Activated naive CD4-positive, alpha-beta T cell treated with anti-CD3 and anti-CD28 coated beads for 36 hours (primary cell): ENCODE measurements at regions not wholly inside any gene's neighbourhood (a gene's known extent, or its start where the extent isn't known, plus 50 kb on each side); places are given as distances from the start of the nearest gene placed in this dataset.

Source experiments
- CTCF ChIA-PET: fragments of 350-600 bp; sonication (Branson Sonifier 250); formaldehyde crosslinking; loops from one replicate; lab custom pipeline; 2021; ENCODE audit warnings: antibody characterized with exemption; lab: Charles Lee
- DNase-seq: peaks from one replicate; pipeline ENCODE4 v3.0.0-alpha.2; 2020
- H3K27ac Mint-ChIP-seq: one replicate; pipeline ENCODE4 v1.8.0; 2021; ENCODE audit warnings: mild to moderate bottlenecking, mixed read lengths
- H3K27me3 Mint-ChIP-seq: one replicate; pipeline ENCODE4 v1.8.0; 2021; ENCODE audit warnings: low read depth, mixed read lengths
- H3K36me3 Mint-ChIP-seq: one replicate; pipeline ENCODE4 v1.8.0; 2021; ENCODE audit warnings: low read depth, mixed read lengths
- H3K4me1 Mint-ChIP-seq: one replicate; pipeline ENCODE4 v1.8.0; 2021; ENCODE audit warnings: low read depth, mixed read lengths
- H3K4me3 Mint-ChIP-seq: one replicate; pipeline ENCODE4 v1.8.0; 2021; ENCODE audit warnings: mild to moderate bottlenecking, moderate library complexity, mixed read lengths
- H3K9me3 Mint-ChIP-seq: one replicate; pipeline ENCODE4 v1.8.0; 2021; ENCODE audit warnings: mixed read lengths
- intact Hi-C: fragments of 100-400 bp; cut with micrococcal nuclease; formaldehyde crosslinking; loops from one replicate; pipeline ENCODE4 v1.15.1; 2023

DNA sequence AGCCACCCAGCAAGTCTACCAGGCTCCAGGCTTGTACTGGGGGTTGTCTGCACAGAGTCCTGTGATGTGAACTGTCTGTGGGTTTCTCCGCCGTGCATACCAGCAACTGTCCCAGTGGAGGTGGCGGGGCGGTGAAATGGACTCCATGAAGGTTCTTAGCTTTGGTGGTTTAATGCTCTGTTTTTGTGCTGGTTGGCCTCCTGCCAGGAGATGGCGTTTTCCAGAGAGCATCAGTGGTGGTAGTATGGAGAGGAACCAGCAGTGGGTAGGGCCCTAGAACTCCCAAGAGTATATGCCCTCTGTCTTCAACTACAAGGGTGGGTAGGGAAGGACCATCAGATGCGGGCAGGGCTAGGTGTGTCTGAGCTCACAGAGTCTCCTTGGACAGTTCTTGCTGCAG lies 303.8 kb downstream of the TMEM121 start:
- no peak for DNase-seq
- intact Hi-C loops, result no loop called here
- CTCF ChIA-PET, result interaction anchor here (0.6 to 1.7 kb wide), 3 partner anchors 8 to 116 kb away, joined by 3 to 5 read pairs (median 4); no protein-coding TSS in a partner anchor
- H3K4me1 Mint-ChIP-seq, result no peaks in the 10 kb centered on the region
- H3K4me3 Mint-ChIP-seq, result no peak overlapping the region
- H3K27ac Mint-ChIP-seq, result no peak overlapping the region
- H3K27me3 Mint-ChIP-seq, result peaks cover 22% of the 10 kb centered on the region
- H3K9me3 Mint-ChIP-seq, result no peaks in the 10 kb centered on the region
- H3K36me3 Mint-ChIP-seq, result no peaks in the 10 kb centered on the region

- Mint-ChIP-seq H3K27ac (no peak overlapping the region), H3K4me3 (no peak overlapping the region), H3K4me1 (no peaks in the 10 kb centered on the region), H3K36me3 (no peaks in the 10 kb centered on the region), H3K9me3 (no peaks in the 10 kb centered on the region), H3K27me3 (peaks cover 3% of the 10 kb centered on the region)
- CTCF ChIA-PET, result no interaction called here
- intact Hi-C loops, result no loop called here
- DNase-seq, result no peak
Measured at GRCh38 chr14:105836160-105836559, 309.8 kb downstream of the TMEM121 start.

GRCh38 chr14:105836730-105837129 lies 310.3 kb downstream of the TMEM121 start:
- DNase-seq, result no peak
- Mint-ChIP-seq H3K36me3 (no peaks in the 10 kb centered on the region), H3K9me3 (no peaks in the 10 kb centered on the region), H3K4me1 (no peaks in the 10 kb centered on the region), H3K4me3 (no peak overlapping the region), H3K27me3 (no peaks in the 10 kb centered on the region), H3K27ac (no peak overlapping the region)
- CTCF ChIA-PET, result no interaction called here
- intact Hi-C loops, result no loop called here

- Mint-ChIP-seq H3K27me3 (no peaks in the 10 kb centered on the region), H3K4me1 (no peaks in the 10 kb centered on the region), H3K36me3 (no peaks in the 10 kb centered on the region), H3K4me3 (no peak overlapping the region), H3K27ac (no peak overlapping the region), H3K9me3 (no peaks in the 10 kb centered on the region)
- no peak for DNase-seq
- intact Hi-C loops, result no loop called here
- CTCF ChIA-PET, result no interaction called here
Measured at GRCh38 chr14:105837349-105838063, 311.1 kb downstream of the TMEM121 start.

DNA sequence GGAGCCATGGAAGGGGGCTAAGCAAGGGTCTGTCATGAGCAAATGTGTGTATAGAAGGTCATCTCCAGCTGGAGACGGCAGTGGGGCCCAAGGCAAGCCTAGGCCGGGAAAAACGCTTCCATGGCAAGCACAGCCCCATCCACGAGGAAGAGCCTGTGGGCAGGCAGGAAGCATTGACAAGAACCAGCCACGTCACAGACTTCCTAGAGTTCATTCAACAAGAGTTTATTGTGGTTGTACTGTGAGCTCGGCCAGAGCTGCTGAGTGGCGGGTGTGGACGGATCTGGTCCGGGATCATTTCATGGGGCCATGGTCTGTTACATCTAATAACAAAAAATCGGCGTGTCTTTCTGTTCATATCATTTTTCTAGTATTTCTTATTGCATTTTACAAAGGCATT lies 311.7 kb downstream of the TMEM121 start:
- no peak for DNase-seq
- Mint-ChIP-seq H3K36me3 (no peaks in the 10 kb centered on the region), H3K9me3 (no peaks in the 10 kb centered on the region), H3K27ac (no peak overlapping the region), H3K4me1 (no peaks in the 10 kb centered on the region), H3K4me3 (no peak overlapping the region), H3K27me3 (no peaks in the 10 kb centered on the region)
- CTCF ChIA-PET, result no interaction called here
- intact Hi-C loops, result no loop called here

GRCh38 chr14:105838591-105839424 lies 312.4 kb downstream of the TMEM121 start:
- DNase-seq, result no peak
- CTCF ChIA-PET, result no interaction called here
- Mint-ChIP-seq H3K36me3 (no peaks in the 10 kb centered on the region), H3K9me3 (no peaks in the 10 kb centered on the region), H3K27me3 (no peaks in the 10 kb centered on the region), H3K4me3 (no peak overlapping the region), H3K27ac (no peak overlapping the region), H3K4me1 (no peaks in the 10 kb centered on the region)
- intact Hi-C loops, result no loop called here

DNA sequence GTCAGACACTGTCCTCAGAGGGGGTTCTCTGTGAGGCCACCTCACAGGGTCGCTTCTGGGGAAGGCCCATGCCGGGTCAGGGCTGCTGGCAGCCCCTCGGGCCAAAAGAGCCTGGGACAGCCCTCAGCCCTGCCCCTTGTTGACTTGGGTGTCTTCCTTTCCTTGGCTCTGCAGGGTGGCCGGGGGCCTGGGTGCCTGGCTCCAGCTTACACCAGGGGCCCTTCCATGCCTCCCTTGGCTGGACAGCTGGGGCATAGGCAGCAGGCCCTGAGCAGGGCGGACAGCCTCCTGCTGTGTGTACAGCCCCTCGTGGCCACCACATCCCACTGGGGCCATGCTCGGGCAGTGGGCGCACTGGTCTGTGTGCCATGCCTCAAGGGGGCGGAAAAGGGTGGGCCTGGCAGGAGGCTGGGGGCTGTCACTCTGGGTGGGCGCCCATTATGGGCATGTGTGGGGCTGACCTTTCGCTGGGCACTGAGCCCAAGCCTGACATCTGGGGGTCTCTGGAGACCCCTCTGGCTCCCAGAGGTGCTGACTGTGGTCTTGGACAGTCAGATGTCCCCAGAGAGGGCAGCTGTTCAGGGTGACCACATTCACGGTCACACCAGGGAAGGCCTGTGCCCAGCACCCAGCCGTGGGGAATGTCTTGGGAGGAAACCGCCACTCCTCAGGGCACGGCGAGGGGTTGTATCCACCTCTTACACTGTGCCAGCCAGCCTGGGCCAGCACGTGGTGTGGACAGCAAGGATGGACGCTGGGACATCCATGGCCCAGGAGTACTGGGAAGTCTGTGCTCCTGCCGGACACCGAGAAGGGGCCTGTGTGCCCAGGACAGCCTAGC lies 313.3 kb downstream of the TMEM121 start:
- H3K4me3 Mint-ChIP-seq, result no peak overlapping the region
- no peaks in the 10 kb centered on the region for H3K9me3 Mint-ChIP-seq
- intact Hi-C loops, result no loop called here
- CTCF ChIA-PET, result no interaction called here
- no peak overlapping the region for H3K27ac Mint-ChIP-seq
- DNase-seq, result no peak
- no peaks in the 10 kb centered on the region for H3K36me3 Mint-ChIP-seq
- H3K4me1 Mint-ChIP-seq, result no peaks in the 10 kb centered on the region
- no peaks in the 10 kb centered on the region for H3K27me3 Mint-ChIP-seq

GRCh38 chr14:105840266-105841021 lies 314.1 kb downstream of the TMEM121 start:
- H3K4me1 Mint-ChIP-seq, result no peaks in the 10 kb centered on the region
- no peak overlapping the region for H3K27ac Mint-ChIP-seq
- no peaks in the 10 kb centered on the region for H3K9me3 Mint-ChIP-seq
- H3K36me3 Mint-ChIP-seq, result no peaks in the 10 kb centered on the region
- H3K4me3 Mint-ChIP-seq, result no peak overlapping the region
- CTCF ChIA-PET, result no interaction called here
- H3K27me3 Mint-ChIP-seq, result no peaks in the 10 kb centered on the region
- intact Hi-C loops, result no loop called here
- DNase-seq, result no peak

DNA sequence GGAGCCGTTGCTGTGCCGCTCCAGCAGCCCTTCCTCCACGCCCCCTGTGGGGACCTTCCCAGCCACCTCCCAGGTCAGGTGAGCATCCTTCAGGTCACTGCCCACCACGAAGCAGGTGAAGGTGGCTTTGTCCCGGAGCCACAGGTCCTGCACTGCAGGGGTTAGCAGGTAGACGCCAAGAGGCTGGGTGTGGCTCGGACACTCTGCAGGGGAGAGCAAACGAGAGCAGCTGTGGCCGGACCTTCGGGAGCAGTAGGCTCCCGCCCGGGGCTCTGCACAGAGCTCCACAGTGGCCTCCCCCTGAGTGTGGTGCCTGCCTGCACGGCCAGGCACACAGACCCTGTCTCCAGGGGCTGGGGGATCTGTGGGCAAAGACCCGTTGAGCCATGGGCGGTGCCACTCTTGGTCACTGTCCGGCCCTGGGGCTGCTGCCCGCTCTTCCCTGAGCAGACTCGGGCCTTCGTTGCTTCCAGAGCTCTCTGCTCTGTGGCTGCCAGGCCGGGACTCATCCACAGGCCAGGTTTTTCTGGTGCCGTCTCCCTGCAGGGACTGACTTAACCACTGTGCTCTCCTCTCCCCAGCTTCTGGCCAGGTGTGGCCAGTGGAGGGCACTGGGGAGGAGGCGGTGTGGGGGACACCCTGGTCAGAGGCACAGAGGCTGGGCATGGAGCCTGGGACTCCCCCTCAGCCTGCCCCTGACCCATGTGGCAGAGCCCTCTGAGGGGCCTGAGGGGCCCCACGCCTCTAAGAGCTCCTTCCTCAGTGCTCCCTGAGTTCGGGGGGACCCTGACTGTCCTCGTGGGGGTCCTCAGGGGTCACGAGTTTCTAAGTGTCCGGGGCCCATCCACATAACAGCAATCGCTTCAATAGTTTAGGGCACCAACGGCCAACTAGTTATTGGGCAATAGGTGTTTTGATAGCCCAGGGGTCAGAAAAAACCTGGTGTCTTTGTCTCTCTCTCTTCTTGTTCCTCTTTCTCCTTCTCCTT lies 314.9 kb downstream of the TMEM121 start:
- no peak for DNase-seq
- Mint-ChIP-seq H3K4me1 (no peaks in the 10 kb centered on the region), H3K27me3 (no peaks in the 10 kb centered on the region), H3K4me3 (no peak overlapping the region), H3K9me3 (no peaks in the 10 kb centered on the region), H3K36me3 (no peaks in the 10 kb centered on the region), H3K27ac (no peak overlapping the region)
- intact Hi-C loops, result no loop called here
- CTCF ChIA-PET, result no interaction called here

DNA sequence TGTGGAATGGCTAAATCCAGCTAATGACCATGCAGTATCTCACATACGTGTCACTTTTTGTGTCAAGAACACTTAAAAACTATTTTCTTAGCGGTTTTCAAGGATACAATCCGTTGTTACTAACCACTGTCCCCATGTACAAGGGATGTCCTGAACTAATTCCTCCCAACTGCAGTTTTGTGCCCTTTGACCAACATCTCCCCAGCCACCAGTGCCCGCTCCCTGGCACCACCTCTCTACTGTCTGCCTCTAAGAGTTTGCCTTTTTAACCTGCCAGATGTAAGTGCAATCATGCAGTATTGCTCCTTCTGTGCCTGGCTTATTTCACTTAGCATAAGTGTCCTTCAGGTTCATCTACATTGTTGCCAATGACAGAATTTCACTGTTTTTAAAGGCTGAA lies 315.7 kb downstream of the TMEM121 start:
- Mint-ChIP-seq H3K27ac (no peak overlapping the region), H3K4me3 (no peak overlapping the region), H3K9me3 (no peaks in the 10 kb centered on the region), H3K36me3 (no peaks in the 10 kb centered on the region), H3K27me3 (no peaks in the 10 kb centered on the region), H3K4me1 (no peaks in the 10 kb centered on the region)
- intact Hi-C loops, result no loop called here
- DNase-seq, result no peak
- CTCF ChIA-PET, result no interaction called here

- CTCF ChIA-PET, result no interaction called here
- no peaks in the 10 kb centered on the region for H3K4me1 Mint-ChIP-seq
- no peak overlapping the region for H3K4me3 Mint-ChIP-seq
- H3K36me3 Mint-ChIP-seq, result no peaks in the 10 kb centered on the region
- no peak overlapping the region for H3K27ac Mint-ChIP-seq
- intact Hi-C loops, result no loop called here
- no peak for DNase-seq
- no peaks in the 10 kb centered on the region for H3K27me3 Mint-ChIP-seq
- no peaks in the 10 kb centered on the region for H3K9me3 Mint-ChIP-seq
Measured at GRCh38 chr14:105843444-105844046, 317.2 kb downstream of the TMEM121 start.
